Coronary artery (tissue), 2 donors: ENCODE measurements at regions not wholly inside any gene's neighbourhood (a gene's known extent, or its start where the extent isn't known, plus 50 kb on each side); places are given as distances from the start of the nearest gene placed in this dataset.

Source experiments
- DNase-seq: peaks from one replicate; pipeline ENCODE4 v3.0.0-alpha.2; 2017; ENCODE audit warnings: low spot score
- H3K27ac ChIP-seq, 2 donors: fragments of 200-600 bp; sonication (generic); one replicate each; pipeline ENCODE4 v1.5.1; 2016 to 2019
- H3K4me3 ChIP-seq: fragments of 200-600 bp; sonication (generic); 2 replicates; pipeline ENCODE4 v1.5.1; 2016; ENCODE audit warnings: mild to moderate bottlenecking, moderate library complexity
- TF ChIP-seq, protein P1 (sequence below): fragments of 200-600 bp; sonication (generic); IDR thresholded peaks from one replicate; pipeline ENCODE4 v1.5.1; 2019; ENCODE audit warnings: antibody characterized with exemption

DNA sequence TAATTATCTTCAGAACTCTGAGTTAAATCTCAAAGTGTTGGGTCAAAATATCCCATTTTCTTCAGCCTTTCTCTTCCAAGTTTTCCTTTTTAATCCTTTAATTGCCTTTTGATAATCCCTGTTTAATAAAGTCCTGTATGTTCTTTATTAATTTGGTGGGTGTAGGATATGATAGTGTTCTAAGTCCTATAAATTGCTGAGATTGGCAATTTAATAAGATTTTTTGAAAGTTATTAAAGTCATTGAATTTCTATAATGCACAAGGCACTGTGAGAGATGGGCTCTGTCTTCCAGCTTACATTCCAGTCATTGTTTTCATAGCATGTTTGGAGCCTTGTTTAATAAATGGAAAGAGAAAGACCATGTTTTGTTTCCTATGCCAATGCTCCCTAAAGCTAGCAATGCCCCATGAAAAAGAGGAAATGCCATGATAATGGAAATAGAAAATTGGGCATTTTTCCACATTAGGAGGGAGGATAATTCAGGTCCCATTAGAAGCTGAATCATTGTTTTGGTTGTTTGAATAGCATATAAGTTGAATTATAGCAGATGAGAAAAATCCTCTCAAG is 404.8 kb downstream of the CD109 start:
- no peak overlapping the region for H3K27ac ChIP-seq
- H3K4me3 ChIP-seq: no peak overlapping the region
- DNase-seq: no peak
- TF ChIP-seq, protein P1, sequence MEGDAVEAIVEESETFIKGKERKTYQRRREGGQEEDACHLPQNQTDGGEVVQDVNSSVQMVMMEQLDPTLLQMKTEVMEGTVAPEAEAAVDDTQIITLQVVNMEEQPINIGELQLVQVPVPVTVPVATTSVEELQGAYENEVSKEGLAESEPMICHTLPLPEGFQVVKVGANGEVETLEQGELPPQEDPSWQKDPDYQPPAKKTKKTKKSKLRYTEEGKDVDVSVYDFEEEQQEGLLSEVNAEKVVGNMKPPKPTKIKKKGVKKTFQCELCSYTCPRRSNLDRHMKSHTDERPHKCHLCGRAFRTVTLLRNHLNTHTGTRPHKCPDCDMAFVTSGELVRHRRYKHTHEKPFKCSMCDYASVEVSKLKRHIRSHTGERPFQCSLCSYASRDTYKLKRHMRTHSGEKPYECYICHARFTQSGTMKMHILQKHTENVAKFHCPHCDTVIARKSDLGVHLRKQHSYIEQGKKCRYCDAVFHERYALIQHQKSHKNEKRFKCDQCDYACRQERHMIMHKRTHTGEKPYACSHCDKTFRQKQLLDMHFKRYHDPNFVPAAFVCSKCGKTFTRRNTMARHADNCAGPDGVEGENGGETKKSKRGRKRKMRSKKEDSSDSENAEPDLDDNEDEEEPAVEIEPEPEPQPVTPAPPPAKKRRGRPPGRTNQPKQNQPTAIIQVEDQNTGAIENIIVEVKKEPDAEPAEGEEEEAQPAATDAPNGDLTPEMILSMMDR: no peak

DNA sequence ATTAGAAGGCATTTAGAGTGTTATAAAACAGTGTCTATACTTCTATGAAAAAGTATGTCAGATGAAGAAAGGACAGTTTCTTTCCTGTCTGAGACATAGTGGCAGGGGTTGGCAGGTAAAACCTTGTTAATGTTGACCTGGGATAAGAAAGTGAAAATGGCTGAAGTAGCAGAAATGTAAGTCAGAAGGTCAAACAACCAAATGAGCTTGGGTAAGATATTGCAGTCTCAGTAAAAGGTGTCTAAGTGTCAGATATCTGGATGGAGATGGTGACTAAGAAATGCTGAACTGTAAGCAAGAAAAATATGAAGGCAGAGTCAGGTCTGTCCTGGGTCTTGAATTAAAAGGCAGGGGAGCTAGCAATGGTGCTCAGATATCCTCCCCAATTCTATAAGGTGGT is 400.3 kb downstream of the CD109 start:
- TF ChIP-seq, protein P1: no peak
- DNase-seq: no peak
- Histone ChIP-seq H3K27ac (no peak overlapping the region), H3K4me3 (no peak overlapping the region)

DNA sequence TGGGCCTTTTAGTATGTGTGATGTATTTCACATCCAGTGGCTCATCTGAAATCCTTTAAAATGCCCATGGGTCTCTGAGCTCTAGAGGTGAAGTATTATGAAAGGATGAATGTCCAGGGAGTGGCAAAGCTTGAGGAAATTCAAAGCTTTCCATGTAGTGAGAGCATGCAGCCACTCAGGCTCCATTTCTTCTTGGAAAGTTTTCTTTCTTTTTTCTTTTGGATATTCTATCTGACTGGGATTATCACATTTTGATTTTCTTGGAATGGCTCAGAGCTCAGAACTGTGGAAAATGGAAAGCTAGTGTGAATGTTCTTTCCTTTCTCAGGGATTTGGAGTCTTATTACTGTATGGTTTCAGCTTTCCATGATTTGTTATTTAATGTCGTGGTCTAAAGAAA is 397.4 kb downstream of the CD109 start:
- TF ChIP-seq, protein P1: no peak
- no peak for DNase-seq
- Histone ChIP-seq H3K27ac (no peak overlapping the region), H3K4me3 (no peak overlapping the region)

DNA sequence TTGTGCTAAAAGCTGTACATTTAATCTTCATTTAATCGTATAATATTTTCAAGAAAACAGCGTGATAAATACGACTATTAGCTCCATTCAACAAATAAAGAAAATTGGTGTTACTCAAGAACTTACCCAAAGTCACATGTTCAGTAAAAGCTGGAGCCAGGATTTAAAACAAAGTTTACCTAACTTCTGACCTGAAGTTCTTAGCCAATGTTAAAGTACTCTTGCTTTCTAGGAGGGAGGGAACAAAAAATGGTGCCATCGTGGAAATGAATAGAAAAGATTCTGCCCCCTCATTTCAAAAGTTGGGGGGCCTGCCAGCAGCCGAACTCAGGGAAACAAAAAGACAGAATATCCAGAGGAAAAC is 395.8 kb downstream of the CD109 start:
- H3K4me3 ChIP-seq: no peak overlapping the region
- TF ChIP-seq, protein P1: no peak
- no peak overlapping the region for H3K27ac ChIP-seq
- DNase-seq: no peak

DNA sequence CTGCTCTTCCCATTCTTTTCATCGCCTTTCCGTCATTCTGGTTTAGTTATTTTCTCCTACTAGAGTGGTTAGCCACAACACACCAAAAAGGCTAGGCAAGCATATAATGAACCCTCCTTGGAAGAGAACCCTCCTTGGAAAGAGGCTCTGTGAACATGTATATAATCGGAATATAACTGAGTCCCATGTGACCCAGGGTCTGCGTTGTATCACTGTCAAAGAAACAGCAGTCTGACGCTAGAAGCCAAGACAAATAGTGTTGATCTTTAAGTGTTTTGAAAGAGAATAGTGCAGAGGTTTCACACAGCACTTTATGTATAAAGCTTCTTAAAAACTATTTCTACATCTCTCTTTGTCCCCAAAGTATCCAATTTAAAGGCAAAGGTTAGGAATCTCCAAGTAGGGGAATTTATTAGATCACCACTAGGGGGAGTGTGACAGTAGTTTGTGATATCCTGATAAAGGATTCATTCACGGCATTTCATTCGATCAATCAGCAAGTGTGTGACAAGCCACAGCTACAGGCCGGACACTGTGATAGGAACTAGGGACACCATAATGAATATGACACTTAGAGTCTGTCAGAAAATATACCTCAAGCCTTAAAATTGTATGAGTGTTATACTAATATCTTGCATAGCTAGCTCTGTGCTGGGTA is 395.3 kb downstream of the CD109 start:
- Histone ChIP-seq H3K27ac (no peak overlapping the region), H3K4me3 (peak overlapping the region; percentile 8)
- TF ChIP-seq, protein P1: peak; percentile 37
- no peak for DNase-seq

DNA sequence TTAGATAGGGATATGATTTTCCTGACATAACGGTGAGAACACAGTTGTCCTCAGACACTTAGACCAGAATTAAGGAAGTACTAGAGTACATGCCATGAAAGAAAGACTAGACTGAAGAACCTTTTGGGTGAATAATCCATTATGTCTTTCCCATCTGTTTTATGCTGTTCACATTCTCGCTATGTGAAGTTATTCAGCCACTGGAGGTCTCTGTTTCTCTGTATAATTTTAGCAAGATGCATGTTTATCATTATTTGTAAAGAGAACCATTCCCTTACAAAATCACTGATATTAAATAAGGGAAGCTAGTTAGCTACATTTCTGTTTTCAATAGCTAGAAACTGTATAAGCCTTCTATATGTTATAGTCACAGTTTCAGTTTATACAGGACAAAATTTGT is 391.9 kb downstream of the CD109 start:
- TF ChIP-seq, protein P1: no peak
- Histone ChIP-seq H3K27ac (no peak overlapping the region), H3K4me3 (no peak overlapping the region)
- DNase-seq: no peak

DNA sequence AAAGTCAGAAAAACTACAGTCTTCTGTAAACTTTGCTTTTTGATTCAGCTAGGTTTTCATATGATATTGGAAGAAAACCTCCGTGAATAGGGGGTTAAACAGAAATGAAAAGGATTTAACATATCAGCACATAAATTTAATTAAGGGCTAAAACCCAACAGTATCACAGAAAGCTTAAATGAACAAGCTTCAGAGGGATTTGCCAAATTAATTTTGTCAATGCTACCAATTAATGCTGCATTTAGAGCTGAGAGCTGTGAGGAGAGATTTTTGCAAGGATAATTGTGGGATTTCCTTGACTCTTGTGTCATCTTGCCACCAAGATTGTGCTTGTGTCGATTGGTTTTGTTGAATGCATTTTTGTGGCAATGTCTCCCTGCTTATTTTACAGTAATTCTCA is 379.9 kb downstream of the CD109 start:
- no peak overlapping the region for H3K27ac ChIP-seq
- DNase-seq: no peak

More for the DNA sequence above, 379.9 kb downstream of the CD109 start:
- H3K4me3 ChIP-seq: no peak overlapping the region
- TF ChIP-seq, protein P1: no peak
